Gastroesophageal sphincter (tissue), 4 donors: ENCODE measurements at regions not wholly inside any gene's neighbourhood (a gene's known extent, or its start where the extent isn't known, plus 50 kb on each side); places are given as distances from the start of the nearest gene placed in this dataset.

Source experiments
- ATAC-seq: fragments of 150-250 bp; one replicate; pipeline ENCODE4 v1.9.1; 2016; ENCODE audit warnings: mild to moderate bottlenecking, moderate library complexity
- H3K27ac ChIP-seq, 4 donors: fragments of 200-600 bp; sonication (generic) in 3 of 4; 1 replicate in 3 of 4; 2 replicates in 1 of 4; pipeline ENCODE4 v1.5.1; 2016 to 2019
- H3K27me3 ChIP-seq: fragments of 200-600 bp; sonication (generic); one replicate; pipeline ENCODE4 v1.5.1; 2019
- H3K36me3 ChIP-seq, 2 donors: fragments of 200-600 bp; sonication (generic); one replicate each; pipeline ENCODE4 v1.5.1; 2019; ENCODE audit warnings: control low read depth in 1 of 2
- H3K4me1 ChIP-seq, 3 donors: fragments of 200-600 bp; sonication (generic); 1 replicate in 2 of 3; 2 replicates in 1 of 3; pipeline ENCODE4 v1.5.1; 2016 to 2019; ENCODE audit warnings: control low read depth in 2 of 3
- H3K4me3 ChIP-seq, 2 donors: fragments of 200-600 bp; sonication (generic); one replicate each; pipeline ENCODE4 v1.5.1; 2019; ENCODE audit warnings: mild to moderate bottlenecking in 1 of 2, moderate library complexity in 1 of 2
- H3K9me3 ChIP-seq, 3 donors: fragments of 200-600 bp; sonication (generic); one replicate each; pipeline ENCODE4 v1.5.1; 2017 to 2019; ENCODE audit warnings: control low read depth in 2 of 3
- CTCF ChIP-seq, 4 experiments: fragments of 200-600 bp in 2 of 4; fragments of 450-650 bp in 2 of 4; sonication (generic) in 1 of 4; IDR thresholded peaks; one replicate each; pipeline ENCODE4 v1.5.1; 2017 to 2019; ENCODE audit warnings: antibody characterized with exemption in 4 of 4, mild to moderate bottlenecking in 2 of 4, moderate library complexity in 2 of 4
- EP300 ChIP-seq: sonication (generic); formaldehyde crosslinking; IDR thresholded peaks from one replicate; pipeline ENCODE4 v1.6.1; 2017; ENCODE audit warnings: antibody characterized with exemption, mild to moderate bottlenecking
- POLR2A ChIP-seq, 2 donors: fragments of 450-650 bp; IDR thresholded peaks; one replicate each; pipeline ENCODE4 v1.6.1; 2017; ENCODE audit warnings: antibody characterized with exemption in 2 of 2, mild to moderate bottlenecking in 2 of 2, moderate library complexity in 1 of 2
- POLR2AphosphoS5 ChIP-seq: sonication (generic); formaldehyde crosslinking; IDR thresholded peaks from one replicate; pipeline ENCODE4 v1.6.1; 2017; ENCODE audit warnings: antibody characterized with exemption
- WGBS, 2 donors: methylation state at CpG; one replicate each; pipeline ENCODE4 v1.1.5; 2018; ENCODE audit warnings: low coverage in 1 of 2; 5-methylcytosine and 5-hydroxymethylcytosine counted together

- ATAC-seq, result no peak
- WGBS, 2 donors, result 89 to 100% methylated on average over 1 of the region's 1 CpG
- no peaks in the 10 kb centered on the region for H3K4me1 ChIP-seq
- no peaks in the 10 kb centered on the region for H3K36me3 ChIP-seq
- no peak for TF ChIP-seq POLR2AphosphoS5
- no peak for TF ChIP-seq POLR2A (IDR thresholded peaks at IDR 0.05)
- TF ChIP-seq CTCF (IDR thresholded peaks at IDR 0.05), result no peak
- TF ChIP-seq EP300, result no peak
- H3K4me3 ChIP-seq, result no peak overlapping the region
- no peaks in the 10 kb centered on the region for H3K9me3 ChIP-seq
- H3K27ac ChIP-seq, result no peak overlapping the region
- peaks cover 12% of the 10 kb centered on the region for H3K27me3 ChIP-seq
Measured at GRCh38 chr10:71089162-71089561, 123.2 kb upstream of the UNC5B start.

- 79 to 86% methylated on average over 4 to 5 of the region's 5 CpGs for WGBS, 2 donors
- H3K9me3 ChIP-seq, result no peaks in the 10 kb centered on the region
- TF ChIP-seq EP300, result no peak
- no peak for TF ChIP-seq POLR2A (IDR thresholded peaks at IDR 0.05)
- H3K27ac ChIP-seq, result no peak overlapping the region
- H3K27me3 ChIP-seq, result peaks cover 4% of the 10 kb centered on the region
- no peak overlapping the region for H3K4me3 ChIP-seq
- H3K4me1 ChIP-seq, result no peaks in the 10 kb centered on the region
- H3K36me3 ChIP-seq, result no peaks in the 10 kb centered on the region
- no peak for ATAC-seq
Measured at GRCh38 chr10:71090330-71090729, 122.0 kb upstream of the UNC5B start.

GRCh38 chr10:71090801-71091200 lies 121.6 kb upstream of the UNC5B start:
- TF ChIP-seq CTCF (IDR thresholded peaks at IDR 0.05) (no peak), POLR2AphosphoS5 (no peak), POLR2A (IDR thresholded peaks at IDR 0.05) (no peak), EP300 (no peak)
- H3K36me3 ChIP-seq, result no peaks in the 10 kb centered on the region
- no peak overlapping the region for H3K27ac ChIP-seq
- H3K27me3 ChIP-seq, result no peaks in the 10 kb centered on the region
- no peaks in the 10 kb centered on the region for H3K4me1 ChIP-seq
- no peak overlapping the region for H3K4me3 ChIP-seq
- ATAC-seq, result no peak
- H3K9me3 ChIP-seq, result no peaks in the 10 kb centered on the region
- 100% methylated on average over 1 to 2 of the region's 10 CpGs for WGBS, 2 donors

- TF ChIP-seq CTCF (IDR thresholded peaks at IDR 0.05) (no peak), POLR2AphosphoS5 (no peak), EP300 (no peak), POLR2A (IDR thresholded peaks at IDR 0.05) (no peak)
- no peaks in the 10 kb centered on the region for H3K27me3 ChIP-seq
- no peaks in the 10 kb centered on the region for H3K4me1 ChIP-seq
- no peak overlapping the region for H3K27ac ChIP-seq
- H3K9me3 ChIP-seq, result no peaks in the 10 kb centered on the region
- no peak overlapping the region for H3K4me3 ChIP-seq
- WGBS, 2 donors, result 69 to 79% methylated on average over 2 to 4 of the region's 4 CpGs
- H3K36me3 ChIP-seq, result no peaks in the 10 kb centered on the region
- ATAC-seq, result no peak
Measured at GRCh38 chr10:71092812-71093401, 119.5 kb upstream of the UNC5B start.

GRCh38 chr10:71093531-71093930 lies 118.8 kb upstream of the UNC5B start:
- ATAC-seq, result no peak
- TF ChIP-seq EP300 (no peak), POLR2AphosphoS5 (no peak), CTCF (IDR thresholded peaks at IDR 0.05) (no peak), POLR2A (IDR thresholded peaks at IDR 0.05) (no peak)
- Histone ChIP-seq H3K4me3 (no peak overlapping the region), H3K27me3 (no peaks in the 10 kb centered on the region), H3K36me3 (no peaks in the 10 kb centered on the region), H3K9me3 (no peaks in the 10 kb centered on the region), H3K27ac (no peak overlapping the region), H3K4me1 (no peaks in the 10 kb centered on the region)
- 80 to 100% methylated on average over 1 to 2 of the region's 2 CpGs for WGBS, 2 donors
